Neural cell (in vitro differentiated cells): ENCODE measurements at regions not wholly inside any gene's neighbourhood (a gene's known extent, or its start where the extent isn't known, plus 50 kb on each side); places are given as distances from the start of the nearest gene placed in this dataset.

Experiments
- EP300 ChIP-seq: fragments of 450-650 bp; conservative IDR thresholded peaks from 2 replicates; pipeline ENCODE4 v1.6.1; 2014; ENCODE audit warnings: antibody characterized with exemption, mild to moderate bottlenecking, moderate library complexity; ENCODE audit not compliant: poor library complexity, severe bottlenecking
- SMC3 ChIP-seq: fragments of 450-650 bp; conservative IDR thresholded peaks from 2 replicates; pipeline ENCODE4 v1.6.1; 2014; ENCODE audit warnings: antibody characterized with exemption, mild to moderate bottlenecking, moderate library complexity; ENCODE audit not compliant: poor library complexity
- TF ChIP-seq, protein P1 (sequence below): fragments of 450-650 bp; IDR thresholded peaks from 2 replicates; pipeline ENCODE4 v1.5.1; 2014; ENCODE audit warnings: antibody characterized with exemption, mild to moderate bottlenecking, moderate library complexity; ENCODE audit not compliant: poor library complexity, severe bottlenecking

DNA sequence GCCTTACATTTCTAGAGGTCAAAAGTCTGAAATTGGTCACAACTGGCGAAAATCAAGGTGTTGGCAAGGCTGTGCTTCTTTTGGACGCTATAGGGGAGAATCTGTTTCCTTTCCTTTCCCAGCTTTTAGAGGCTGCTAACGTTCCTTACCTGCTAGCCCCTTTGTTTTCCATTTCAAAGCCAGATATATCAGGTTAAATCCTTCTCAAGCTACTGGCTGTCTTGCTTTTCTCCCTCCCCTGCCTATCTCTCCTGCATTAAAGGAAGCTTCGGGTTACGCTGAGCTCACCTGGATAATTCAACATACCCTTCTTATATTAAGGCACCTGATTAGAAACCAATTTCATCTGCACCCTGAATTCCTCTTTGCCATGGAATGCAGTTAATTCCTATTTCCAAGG, 1569.7 kb upstream of the SLC10A2 start:
- TF ChIP-seq, protein P1, sequence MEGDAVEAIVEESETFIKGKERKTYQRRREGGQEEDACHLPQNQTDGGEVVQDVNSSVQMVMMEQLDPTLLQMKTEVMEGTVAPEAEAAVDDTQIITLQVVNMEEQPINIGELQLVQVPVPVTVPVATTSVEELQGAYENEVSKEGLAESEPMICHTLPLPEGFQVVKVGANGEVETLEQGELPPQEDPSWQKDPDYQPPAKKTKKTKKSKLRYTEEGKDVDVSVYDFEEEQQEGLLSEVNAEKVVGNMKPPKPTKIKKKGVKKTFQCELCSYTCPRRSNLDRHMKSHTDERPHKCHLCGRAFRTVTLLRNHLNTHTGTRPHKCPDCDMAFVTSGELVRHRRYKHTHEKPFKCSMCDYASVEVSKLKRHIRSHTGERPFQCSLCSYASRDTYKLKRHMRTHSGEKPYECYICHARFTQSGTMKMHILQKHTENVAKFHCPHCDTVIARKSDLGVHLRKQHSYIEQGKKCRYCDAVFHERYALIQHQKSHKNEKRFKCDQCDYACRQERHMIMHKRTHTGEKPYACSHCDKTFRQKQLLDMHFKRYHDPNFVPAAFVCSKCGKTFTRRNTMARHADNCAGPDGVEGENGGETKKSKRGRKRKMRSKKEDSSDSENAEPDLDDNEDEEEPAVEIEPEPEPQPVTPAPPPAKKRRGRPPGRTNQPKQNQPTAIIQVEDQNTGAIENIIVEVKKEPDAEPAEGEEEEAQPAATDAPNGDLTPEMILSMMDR = no peak
- no peak for TF ChIP-seq SMC3
- no peak for TF ChIP-seq EP300
